Stimulated activated CD8-positive, alpha-beta memory T cell treated with anti-CD3 and anti-CD28 coated beads, Interleukin-2, amount 100 ng/mL, for 1 hour (primary cell): ENCODE measurements at regions not wholly inside any gene's neighbourhood (a gene's known extent, or its start where the extent isn't known, plus 50 kb on each side); places are given as distances from the start of the nearest gene placed in this dataset.

Experiments
- DNase-seq, 2 donors: peaks; one replicate each; pipeline ENCODE4 v3.0.0-alpha.2; 2020; ENCODE audit warnings: low read depth in 2 of 2

DNA sequence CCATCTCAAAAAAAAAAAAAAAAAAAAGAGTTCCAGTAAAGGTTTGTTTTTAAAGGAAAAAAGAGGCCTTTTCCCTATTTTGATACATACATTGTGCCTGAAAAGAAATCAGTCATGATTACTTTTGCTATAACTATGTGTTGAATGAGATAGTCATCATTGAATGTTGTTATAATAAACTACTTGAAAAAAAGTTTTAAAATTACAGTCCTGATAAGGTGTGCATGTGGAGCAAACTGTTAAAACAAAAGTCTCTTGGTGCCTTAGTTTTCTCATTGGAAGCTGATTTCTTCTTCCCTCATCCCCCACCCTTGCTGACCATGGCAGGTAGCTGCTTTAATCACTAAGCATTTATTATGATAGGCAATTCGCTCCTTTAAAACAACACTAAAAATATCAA lies 172.3 kb upstream of the TBCA start:
- no peak for DNase-seq

- DNase-seq, result no peak
Observed at GRCh38 chr5:77947041-77947428, 170.9 kb upstream of the TBCA start.

- DNase-seq, result no peak
Observed at GRCh38 chr5:77946381-77947040, 170.4 kb upstream of the TBCA start.

DNA sequence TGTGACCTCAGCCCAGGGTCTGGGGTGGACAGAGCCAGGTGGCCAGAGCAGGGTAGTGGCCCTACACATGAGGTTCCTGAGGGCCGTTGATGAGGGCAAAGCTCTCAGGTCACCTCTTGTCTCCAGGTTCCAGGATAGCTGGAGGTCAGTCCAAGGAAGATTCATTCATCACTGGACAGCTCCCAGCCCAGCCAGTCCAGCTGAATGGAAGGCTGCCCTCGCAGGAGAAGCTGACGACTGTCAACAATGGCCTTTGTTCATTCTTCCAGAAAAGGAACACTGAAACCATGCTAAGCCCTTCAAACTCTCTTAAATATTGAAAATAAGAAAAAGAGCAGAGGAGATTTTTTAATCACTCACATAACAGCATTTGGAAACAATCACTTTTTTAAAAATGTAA lies 169.7 kb upstream of the TBCA start:
- DNase-seq, result no peak

DNA sequence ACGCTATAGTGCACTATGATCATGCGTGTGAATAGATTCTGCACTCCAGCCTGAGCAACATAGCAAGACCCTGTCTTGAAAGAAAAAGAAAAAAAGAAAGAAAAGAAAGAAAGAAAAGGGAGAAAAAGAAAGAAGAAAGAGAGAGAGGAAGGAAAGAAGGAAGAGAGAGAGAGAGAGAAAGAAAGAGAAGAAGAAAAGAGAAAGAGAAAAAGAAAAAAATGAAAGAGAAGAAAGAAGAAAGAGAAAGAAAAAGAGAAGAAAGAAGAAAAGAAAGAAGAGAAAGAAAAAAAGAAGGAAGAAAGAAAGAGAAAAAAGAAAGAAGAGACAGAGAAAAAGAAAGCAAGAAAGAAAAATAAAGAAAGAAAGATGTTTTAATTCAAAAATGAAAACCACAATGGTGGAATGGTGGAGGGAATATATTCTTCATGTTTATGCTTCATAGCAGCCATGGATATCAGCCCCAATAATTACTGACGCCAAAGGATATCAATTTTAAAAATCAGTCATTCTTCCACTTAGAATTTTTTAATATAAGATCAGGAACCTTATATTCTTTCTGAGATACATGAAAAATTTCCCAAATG lies 168.7 kb upstream of the TBCA start:
- no peak for DNase-seq

- DNase-seq, result no peak
Observed at GRCh38 chr5:77943851-77944250, 167.7 kb upstream of the TBCA start.

DNA sequence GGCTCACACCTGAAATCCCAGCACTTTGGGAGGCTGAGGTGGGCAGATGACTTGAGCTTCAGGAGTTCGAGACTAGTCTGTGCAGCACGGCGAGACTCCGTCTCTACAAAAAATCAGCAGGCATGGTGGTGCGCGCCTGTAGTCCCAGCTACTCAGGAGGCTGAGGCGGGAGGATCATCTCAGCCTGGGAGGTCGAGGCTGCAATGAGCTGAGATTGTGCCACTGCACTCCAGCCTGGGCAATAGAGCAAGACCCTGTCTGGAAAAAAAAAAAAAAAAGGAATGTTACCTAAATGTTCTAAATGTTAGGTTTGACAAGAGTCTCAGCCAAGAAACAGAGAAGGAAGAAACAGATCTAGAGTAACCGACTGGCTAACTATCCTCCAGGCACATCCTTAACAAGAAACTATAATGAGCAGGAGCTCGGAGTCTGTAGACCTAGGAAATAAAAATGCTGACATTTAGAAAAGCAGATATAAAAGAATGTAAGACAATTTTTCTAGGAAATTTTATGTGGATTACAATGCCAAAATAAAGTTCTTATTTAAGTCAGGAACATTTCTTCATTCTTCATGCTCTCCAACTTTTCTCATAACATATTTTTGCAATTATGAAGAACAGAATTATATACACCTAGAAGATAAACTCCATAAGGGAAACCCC lies 166.6 kb upstream of the TBCA start:
- DNase-seq, result no peak

- no peak for DNase-seq
Observed at GRCh38 chr5:77937015-77937908, 161.1 kb upstream of the TBCA start.

GRCh38 chr5:77936365-77936693 lies 160.2 kb upstream of the TBCA start:
- DNase-seq, result no peak

DNA sequence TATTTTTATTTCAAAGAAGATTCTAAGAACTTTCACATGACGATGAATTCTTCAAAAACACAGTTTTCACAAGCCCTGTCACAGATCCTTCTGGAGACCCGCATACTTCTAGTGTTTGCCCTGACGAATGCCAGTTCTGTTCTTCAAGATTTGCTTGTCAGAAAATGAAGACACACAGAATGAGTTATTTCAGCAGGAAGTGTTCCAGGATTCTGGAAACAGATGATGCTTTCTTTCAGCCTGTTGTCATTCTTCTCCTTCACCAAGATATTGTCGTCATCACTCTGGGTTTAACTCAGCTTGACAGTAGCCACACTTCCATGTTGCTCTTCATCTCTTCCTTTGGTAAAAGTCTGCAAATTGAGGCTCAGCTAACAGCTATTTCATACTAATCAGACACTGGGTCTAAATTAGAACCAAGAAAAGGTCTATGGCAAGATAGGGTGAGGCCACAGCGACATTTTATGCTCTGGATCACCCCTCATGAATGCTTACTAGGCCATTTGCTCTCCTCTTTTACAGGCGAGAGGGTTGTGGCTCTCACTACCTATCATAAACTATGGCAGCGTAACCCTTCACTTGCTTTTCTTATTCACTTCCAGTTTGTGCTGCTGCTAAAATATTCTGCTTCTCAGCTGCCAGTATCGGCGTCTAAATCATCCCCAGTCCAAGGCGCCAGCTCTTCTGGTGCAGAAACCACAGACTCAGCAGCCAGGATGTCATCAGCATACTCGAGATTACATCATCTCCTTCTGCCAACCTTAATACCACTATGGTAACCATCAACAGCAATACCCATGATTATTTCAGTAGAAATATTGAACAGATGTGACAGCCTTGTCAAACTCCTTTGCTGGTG lies 159.6 kb upstream of the TBCA start:
- no peak for DNase-seq

DNA sequence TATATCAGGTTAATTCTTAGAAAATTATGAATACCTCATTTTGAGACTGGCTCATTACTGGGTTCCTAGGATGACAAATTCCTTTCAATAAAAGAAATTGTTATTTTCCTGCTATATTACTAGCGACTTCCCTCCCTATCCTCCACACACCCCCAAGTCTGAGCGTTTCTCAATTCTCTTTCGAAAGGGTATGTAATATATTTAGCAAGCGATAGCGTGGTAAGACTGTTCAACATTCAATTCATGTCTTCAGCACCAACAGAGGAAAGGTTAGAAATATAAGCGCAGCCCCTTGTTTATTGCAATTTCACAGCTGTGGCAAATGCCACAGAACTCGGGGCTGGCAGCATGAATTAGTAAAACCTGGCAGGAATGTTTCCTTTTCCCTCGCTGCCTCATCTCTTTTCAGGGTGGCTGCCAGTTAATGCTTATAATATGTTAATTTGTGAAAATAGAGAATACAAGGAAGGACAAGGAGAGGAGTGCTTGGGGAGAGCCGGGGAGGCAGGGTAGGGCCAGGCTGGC lies 152.7 kb upstream of the TBCA start:
- no peak for DNase-seq

GRCh38 chr5:77926337-77926736 lies 150.2 kb upstream of the TBCA start:
- no peak for DNase-seq

GRCh38 chr5:77925503-77925902 lies 149.4 kb upstream of the TBCA start:
- DNase-seq, result no peak

- DNase-seq, result no peak
Observed at GRCh38 chr5:77924081-77924480, 147.9 kb upstream of the TBCA start.

DNA sequence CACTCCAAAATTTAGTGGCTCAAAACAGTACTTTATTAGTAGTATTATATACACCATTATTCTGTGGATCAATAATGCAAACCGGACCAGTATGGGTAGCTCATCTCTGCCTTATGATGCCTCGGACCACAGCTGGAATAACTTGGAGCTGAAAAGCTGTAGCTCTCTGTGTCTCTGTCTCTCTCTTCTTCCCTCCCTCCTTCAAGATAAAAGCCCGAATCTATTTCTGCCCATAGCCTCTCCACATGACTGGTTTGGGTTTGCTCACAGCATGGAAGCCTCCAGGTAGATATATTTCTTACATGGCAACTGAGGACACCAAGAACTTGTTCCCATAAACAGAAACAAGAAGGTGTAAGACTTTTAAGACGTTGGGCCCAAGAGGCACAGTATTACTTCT lies 147.5 kb upstream of the TBCA start:
- DNase-seq, result no peak

- DNase-seq, result no peak
Observed at GRCh38 chr5:77921094-77921768, 145.1 kb upstream of the TBCA start.

DNA sequence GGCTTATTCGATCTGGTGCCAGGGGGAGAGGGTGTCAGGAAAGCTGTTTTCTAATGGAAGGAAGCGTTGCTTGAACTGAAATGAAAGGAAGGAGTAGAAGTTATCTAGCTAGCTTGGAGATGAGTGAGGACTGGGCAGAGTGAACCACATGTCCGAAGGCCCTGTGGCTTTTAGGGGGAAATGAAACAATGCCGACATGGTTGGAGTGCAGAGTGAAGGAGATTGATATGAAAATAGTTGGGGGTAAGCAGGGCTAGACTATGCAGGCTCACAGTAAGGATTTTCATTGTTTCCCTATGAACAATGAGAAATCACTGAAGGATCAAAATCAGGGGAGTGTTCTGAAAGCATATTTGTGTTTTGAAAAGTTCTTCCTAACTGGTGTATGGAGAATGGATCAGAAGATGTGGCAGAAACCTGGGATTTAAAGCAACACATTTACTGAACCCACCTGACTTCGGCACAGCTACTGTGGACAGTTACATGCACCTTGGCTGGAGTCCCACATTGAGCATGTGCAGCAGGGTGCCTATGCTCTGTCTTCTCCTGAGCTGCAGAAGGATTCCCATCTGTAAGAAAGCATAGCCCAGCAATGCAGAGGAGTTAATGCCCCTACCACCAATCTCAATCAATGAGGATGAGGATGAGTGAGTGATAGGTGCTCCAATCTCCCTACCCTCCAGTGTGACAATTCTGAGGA lies 144.4 kb upstream of the TBCA start:
- DNase-seq, result no peak

GRCh38 chr5:77915346-77915745 lies 139.2 kb upstream of the TBCA start:
- DNase-seq, result no peak

DNA sequence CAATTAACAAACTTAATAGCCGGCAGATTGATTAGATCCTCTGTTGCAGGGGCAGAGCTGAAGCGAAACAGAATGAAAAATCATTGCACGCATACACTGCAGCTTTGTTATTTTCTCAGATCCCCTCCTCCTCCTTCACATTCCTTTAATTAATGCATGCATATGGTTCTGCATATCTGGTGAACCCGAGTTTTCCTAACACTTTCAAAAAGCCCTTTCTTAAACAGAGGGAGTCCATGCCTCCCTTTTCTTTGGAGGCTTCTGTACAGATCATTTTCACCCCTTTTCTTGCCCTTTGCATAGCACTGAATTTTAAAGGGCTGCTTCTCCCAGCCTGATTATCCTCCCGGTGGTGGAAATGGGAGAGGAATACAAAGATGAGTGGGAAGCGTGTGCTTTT lies 136.6 kb upstream of the TBCA start:
- no peak for DNase-seq

DNA sequence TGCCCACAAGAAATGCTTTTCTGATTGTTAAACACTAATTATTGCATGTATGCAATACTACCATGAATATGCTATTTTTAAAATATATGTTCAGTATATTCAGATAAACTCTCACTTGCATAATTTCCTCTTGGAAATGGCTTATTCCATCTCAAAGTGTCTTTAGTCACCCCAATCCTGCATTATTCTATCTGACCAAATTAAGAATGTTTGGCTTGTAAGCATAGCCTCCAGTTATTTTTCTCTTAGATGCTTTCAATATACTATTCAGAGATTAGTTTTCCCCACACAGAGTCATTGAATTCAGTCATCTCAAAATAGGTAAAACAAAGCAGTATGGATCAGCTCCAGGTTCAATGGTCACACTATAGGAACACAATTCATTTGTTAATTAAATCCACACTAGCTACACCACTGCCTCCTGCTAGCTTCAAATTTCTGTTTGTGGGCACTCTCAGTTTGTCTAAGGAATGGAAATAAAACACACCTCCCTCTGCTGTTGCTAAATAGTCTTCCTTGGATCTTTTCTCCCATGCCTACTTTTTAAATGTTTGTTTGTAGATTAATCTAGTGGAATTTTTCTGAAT lies 134.6 kb upstream of the TBCA start:
- DNase-seq, result no peak
